GM23338 (cell line): ENCODE measurements at regions not wholly inside any gene's neighbourhood (a gene's known extent, or its start where the extent isn't known, plus 50 kb on each side); places are given as distances from the start of the nearest gene placed in this dataset.

Experiments used
- ATAC-seq: fragments of 200-7000 bp; cut with Tn5 transposase; 3 replicates; pipeline ENCODE4 v1.9.1; 2020
- DNase-seq: peaks from one replicate; pipeline ENCODE4 v3.0.0-alpha.2; 2015; ENCODE audit warnings: low spot score
- H2AFZ ChIP-seq: fragments of 200-600 bp; sonication (generic); 2 replicates; pipeline ENCODE4 v1.8.0; 2016; ENCODE audit warnings: antibody characterized with exemption, mild to moderate bottlenecking, moderate library complexity
- H3F3A ChIP-seq: fragments of 200-600 bp; sonication (generic); replicated peaks from 2 replicates; pipeline ENCODE4 v1.8.0; 2017; ENCODE audit warnings: antibody characterized with exemption, mixed run types, low read depth
- H3K27ac ChIP-seq: fragments of 200-600 bp; sonication (generic); 2 replicates; pipeline ENCODE4 v1.6.1; 2016; ENCODE audit warnings: low read depth
- H3K27me3 ChIP-seq: fragments of 200-600 bp; sonication (generic); 2 replicates; pipeline ENCODE4 v1.8.0; 2016; ENCODE audit warnings: mild to moderate bottlenecking, mixed run types, moderate library complexity; ENCODE audit not compliant: insufficient read depth
- H3K36me3 ChIP-seq: fragments of 200-600 bp; sonication (generic); 2 replicates; pipeline ENCODE4 v1.8.0; 2016; ENCODE audit warnings: mild to moderate bottlenecking; ENCODE audit not compliant: insufficient read depth
- H3K4me1 ChIP-seq: fragments of 200-600 bp; sonication (generic); 2 replicates; pipeline ENCODE4 v1.8.0; 2016; ENCODE audit warnings: mild to moderate bottlenecking, moderate library complexity; ENCODE audit not compliant: insufficient read depth
- H3K4me2 ChIP-seq: fragments of 200-600 bp; sonication (generic); 2 replicates; pipeline ENCODE4 v1.7.1; 2017; ENCODE audit warnings: mixed run types
- H3K4me3 ChIP-seq: fragments of 200-600 bp; sonication (generic); 2 replicates; pipeline ENCODE4 v1.6.1; 2016; ENCODE audit warnings: mixed run types
- H3K79me2 ChIP-seq: fragments of 200-600 bp; sonication (generic); replicated peaks from 2 replicates; pipeline ENCODE4 v1.8.0; 2017; ENCODE audit warnings: mild to moderate bottlenecking; ENCODE audit not compliant: insufficient read depth
- H3K9me2 ChIP-seq: fragments of 200-600 bp; sonication (generic); 2 replicates; pipeline ENCODE4 v1.8.0; 2017; ENCODE audit not compliant: insufficient read depth
- H4K20me1 ChIP-seq: fragments of 200-600 bp; sonication (generic); replicated peaks from 2 replicates; pipeline ENCODE4 v1.8.0; 2017; ENCODE audit warnings: mild to moderate bottlenecking; ENCODE audit not compliant: insufficient read depth
- H3K27ac Mint-ChIP-seq: 2 replicates; pipeline ENCODE4 v1.8.0; 2020; ENCODE audit warnings: inconsistent platforms, mild to moderate bottlenecking, moderate library complexity, mixed read lengths
- H3K27me3 Mint-ChIP-seq: 3 replicates; pipeline ENCODE4 v1.8.0; 2022; ENCODE audit warnings: low read depth, mild to moderate bottlenecking, moderate library complexity, mixed read lengths, inconsistent platforms; ENCODE audit not compliant: insufficient read depth, poor library complexity
- H3K36me3 Mint-ChIP-seq: 3 replicates; pipeline ENCODE4 v1.8.0; 2021; ENCODE audit warnings: low read depth, mild to moderate bottlenecking, inconsistent platforms, moderate library complexity, mixed read lengths
- H3K4me1 Mint-ChIP-seq: 3 replicates; pipeline ENCODE4 v1.8.0; 2020; ENCODE audit warnings: mild to moderate bottlenecking, inconsistent platforms, mixed read lengths
- H3K4me3 Mint-ChIP-seq: 3 replicates; pipeline ENCODE4 v1.8.0; 2021; ENCODE audit warnings: moderate library complexity, mild to moderate bottlenecking, inconsistent platforms, mixed read lengths
- H3K9me3 Mint-ChIP-seq: 3 replicates; pipeline ENCODE4 v1.8.0; 2020; ENCODE audit warnings: moderate library complexity, mild to moderate bottlenecking, inconsistent platforms, mixed read lengths
- CREB1 ChIP-seq: fragments of 250-450 bp; sonication (Bioruptor Pico); IDR thresholded peaks from 2 replicates; pipeline ENCODE4 v1.5.0; 2020; ENCODE audit warnings: low read depth, mild to moderate bottlenecking, moderate library complexity
- EZH2 ChIP-seq: fragments of 200-600 bp; sonication (generic); IDR thresholded peaks from one replicate; pipeline ENCODE4 v1.8.0; 2017; ENCODE audit warnings: antibody characterized with exemption, mild to moderate bottlenecking, low read depth; ENCODE audit not compliant: unreplicated experiment
- EZH2phosphoT487 ChIP-seq: fragments of 200-600 bp; sonication (generic); IDR thresholded peaks from one replicate; pipeline ENCODE4 v1.8.1; 2018; ENCODE audit warnings: antibody characterized with exemption; ENCODE audit not compliant: unreplicated experiment
- JUNB ChIP-seq: IDR thresholded peaks from one replicate; pipeline ENCODE4 v1.6.1; 2016; ENCODE audit warnings: antibody characterized with exemption; ENCODE audit not compliant: unreplicated experiment
- NANOG ChIP-seq: IDR thresholded peaks from 2 replicates; pipeline ENCODE4 v1.6.1; 2016; ENCODE audit warnings: antibody characterized with exemption, borderline replicate concordance
- ZNF114 ChIP-seq: fragments of 250-450 bp; sonication (Bioruptor Pico); IDR thresholded peaks from 2 replicates; pipeline ENCODE4 v1.5.0; 2020; ENCODE audit warnings: mild to moderate bottlenecking, moderate library complexity
- TF ChIP-seq, protein P1 (sequence below), 2 experiments: fragments of 200-600 bp in 1 of 2; sonication (generic) in 1 of 2; conservative IDR thresholded peaks; 2 replicates each; pipeline versions ENCODE4 v1.5.1 to v1.6.1; 2016 to 2017; ENCODE audit warnings: antibody characterized with exemption in 2 of 2, low read depth in 2 of 2, mild to moderate bottlenecking in 2 of 2, moderate library complexity in 1 of 2
- TF ChIP-seq, protein P2 (sequence below): IDR thresholded peaks from one replicate; pipeline ENCODE4 v1.6.1; 2018; ENCODE audit warnings: antibody characterized with exemption; ENCODE audit not compliant: unreplicated experiment
- TF ChIP-seq, protein P3 (sequence below): fragments of 250-450 bp; sonication (Bioruptor Pico); IDR thresholded peaks from 2 replicates; pipeline ENCODE4 v1.5.0; 2020; ENCODE audit warnings: mild to moderate bottlenecking, moderate library complexity

DNA sequence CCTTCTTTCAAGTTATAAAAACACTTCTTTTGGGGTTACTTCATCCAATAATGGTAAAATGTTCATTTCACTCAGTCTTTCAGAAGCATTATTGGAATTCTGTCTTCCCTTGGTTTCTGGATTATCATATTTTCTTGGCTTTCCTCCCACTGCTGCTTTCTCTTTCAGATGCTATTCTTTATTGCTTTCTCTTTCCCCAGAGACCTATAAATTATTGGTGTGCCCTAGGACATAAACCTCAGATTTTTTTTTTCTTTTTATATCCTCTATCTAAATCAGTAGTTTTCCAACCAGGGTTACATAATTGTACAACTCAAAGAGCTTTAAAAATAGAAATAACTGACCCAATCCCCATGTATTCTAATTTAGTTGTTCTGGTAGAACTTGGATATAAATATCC lies 1005.5 kb downstream of the ARAP2 start (continued):
- TF ChIP-seq CREB1, result no peak

DNA sequence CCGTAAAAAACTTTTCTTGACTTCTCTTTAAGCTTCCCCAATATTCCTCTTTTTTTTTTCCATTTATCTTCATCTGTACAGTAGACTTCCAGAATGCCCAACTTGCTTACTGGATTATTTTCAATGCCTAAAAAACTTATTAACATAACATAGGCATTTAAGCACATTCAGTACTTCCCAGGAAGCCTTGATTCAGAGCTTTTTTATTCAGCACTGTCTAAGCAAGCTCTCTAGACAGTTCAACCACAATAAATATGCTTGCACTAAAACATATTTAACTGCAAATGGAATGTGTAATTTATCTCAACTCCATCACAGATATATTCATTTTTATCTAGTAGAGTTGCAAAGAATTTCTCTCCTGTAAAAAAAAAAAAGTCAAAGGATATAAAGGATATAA lies 997.8 kb downstream of the ARAP2 start:
- H3K4me1 ChIP-seq, result peaks cover 19% of the 10 kb centered on the region
- H3K4me1 Mint-ChIP-seq, result peaks cover 18% of the 10 kb centered on the region
- H3F3A ChIP-seq, result no peaks in the 10 kb centered on the region
- peaks cover 5% of the 10 kb centered on the region; the same call in 2 of the 3 replicates for H3K9me3 Mint-ChIP-seq
- H3K9me2 ChIP-seq, result no peaks in the 10 kb centered on the region
- peak overlapping the region; percentile 34 for H3K27ac Mint-ChIP-seq
- H3K27me3 ChIP-seq, result no peaks in the 10 kb centered on the region
- peak overlapping the region; percentile 28; the same call in 1 of the 2 replicates for H3K4me2 ChIP-seq
- no peak overlapping the region for H3K27ac ChIP-seq
- no peaks in the 10 kb centered on the region for H3K36me3 Mint-ChIP-seq
- H2AFZ ChIP-seq, result no peak overlapping the region
- DNase-seq (peak; percentile 1), ATAC-seq (no peak)
- TF ChIP-seq ZNF114 (CRISPR knock-in tag) (no peak), NANOG (no peak), EZH2 (no peak), JUNB (no peak)
- TF ChIP-seq, protein P1, sequence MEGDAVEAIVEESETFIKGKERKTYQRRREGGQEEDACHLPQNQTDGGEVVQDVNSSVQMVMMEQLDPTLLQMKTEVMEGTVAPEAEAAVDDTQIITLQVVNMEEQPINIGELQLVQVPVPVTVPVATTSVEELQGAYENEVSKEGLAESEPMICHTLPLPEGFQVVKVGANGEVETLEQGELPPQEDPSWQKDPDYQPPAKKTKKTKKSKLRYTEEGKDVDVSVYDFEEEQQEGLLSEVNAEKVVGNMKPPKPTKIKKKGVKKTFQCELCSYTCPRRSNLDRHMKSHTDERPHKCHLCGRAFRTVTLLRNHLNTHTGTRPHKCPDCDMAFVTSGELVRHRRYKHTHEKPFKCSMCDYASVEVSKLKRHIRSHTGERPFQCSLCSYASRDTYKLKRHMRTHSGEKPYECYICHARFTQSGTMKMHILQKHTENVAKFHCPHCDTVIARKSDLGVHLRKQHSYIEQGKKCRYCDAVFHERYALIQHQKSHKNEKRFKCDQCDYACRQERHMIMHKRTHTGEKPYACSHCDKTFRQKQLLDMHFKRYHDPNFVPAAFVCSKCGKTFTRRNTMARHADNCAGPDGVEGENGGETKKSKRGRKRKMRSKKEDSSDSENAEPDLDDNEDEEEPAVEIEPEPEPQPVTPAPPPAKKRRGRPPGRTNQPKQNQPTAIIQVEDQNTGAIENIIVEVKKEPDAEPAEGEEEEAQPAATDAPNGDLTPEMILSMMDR (conservative IDR thresholded peaks at IDR 0.05; ENCODE audit: low read depth in 2 of 2), result no peak
- TF ChIP-seq, protein P2, sequence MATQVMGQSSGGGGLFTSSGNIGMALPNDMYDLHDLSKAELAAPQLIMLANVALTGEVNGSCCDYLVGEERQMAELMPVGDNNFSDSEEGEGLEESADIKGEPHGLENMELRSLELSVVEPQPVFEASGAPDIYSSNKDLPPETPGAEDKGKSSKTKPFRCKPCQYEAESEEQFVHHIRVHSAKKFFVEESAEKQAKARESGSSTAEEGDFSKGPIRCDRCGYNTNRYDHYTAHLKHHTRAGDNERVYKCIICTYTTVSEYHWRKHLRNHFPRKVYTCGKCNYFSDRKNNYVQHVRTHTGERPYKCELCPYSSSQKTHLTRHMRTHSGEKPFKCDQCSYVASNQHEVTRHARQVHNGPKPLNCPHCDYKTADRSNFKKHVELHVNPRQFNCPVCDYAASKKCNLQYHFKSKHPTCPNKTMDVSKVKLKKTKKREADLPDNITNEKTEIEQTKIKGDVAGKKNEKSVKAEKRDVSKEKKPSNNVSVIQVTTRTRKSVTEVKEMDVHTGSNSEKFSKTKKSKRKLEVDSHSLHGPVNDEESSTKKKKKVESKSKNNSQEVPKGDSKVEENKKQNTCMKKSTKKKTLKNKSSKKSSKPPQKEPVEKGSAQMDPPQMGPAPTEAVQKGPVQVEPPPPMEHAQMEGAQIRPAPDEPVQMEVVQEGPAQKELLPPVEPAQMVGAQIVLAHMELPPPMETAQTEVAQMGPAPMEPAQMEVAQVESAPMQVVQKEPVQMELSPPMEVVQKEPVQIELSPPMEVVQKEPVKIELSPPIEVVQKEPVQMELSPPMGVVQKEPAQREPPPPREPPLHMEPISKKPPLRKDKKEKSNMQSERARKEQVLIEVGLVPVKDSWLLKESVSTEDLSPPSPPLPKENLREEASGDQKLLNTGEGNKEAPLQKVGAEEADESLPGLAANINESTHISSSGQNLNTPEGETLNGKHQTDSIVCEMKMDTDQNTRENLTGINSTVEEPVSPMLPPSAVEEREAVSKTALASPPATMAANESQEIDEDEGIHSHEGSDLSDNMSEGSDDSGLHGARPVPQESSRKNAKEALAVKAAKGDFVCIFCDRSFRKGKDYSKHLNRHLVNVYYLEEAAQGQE, result no peak
- H3K4me3 Mint-ChIP-seq, result no peak overlapping the region
- H4K20me1 ChIP-seq, result no peaks in the 10 kb centered on the region
- no peaks in the 10 kb centered on the region for H3K79me2 ChIP-seq
- no peak overlapping the region for H3K4me3 ChIP-seq
- H3K27me3 Mint-ChIP-seq, result peaks cover 2% of the 10 kb centered on the region
- H3K36me3 ChIP-seq, result no peaks in the 10 kb centered on the region

DNA sequence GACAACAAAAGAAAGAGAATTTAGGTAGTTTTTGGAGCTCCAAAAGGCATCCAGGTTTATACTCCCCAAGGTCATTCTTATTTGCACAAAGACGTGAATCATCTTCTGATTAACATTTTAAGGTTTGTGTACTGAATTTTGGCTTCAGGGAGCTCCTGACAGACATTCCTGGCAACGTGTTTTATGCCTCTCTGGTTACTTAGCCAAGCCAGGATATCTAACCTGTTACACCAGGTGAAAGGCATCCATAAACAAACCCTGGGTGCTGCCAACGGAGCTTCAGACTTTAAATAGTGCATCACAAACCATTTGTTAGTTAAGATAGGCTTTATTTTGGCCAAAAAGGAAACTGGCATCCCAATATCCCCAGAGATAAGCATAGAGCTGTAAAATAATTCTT lies 997.3 kb downstream of the ARAP2 start:
- H3K9me3 Mint-ChIP-seq, result peaks cover 5% of the 10 kb centered on the region; the same call in 2 of the 3 replicates
- H3F3A ChIP-seq, result no peaks in the 10 kb centered on the region
- H3K4me1 Mint-ChIP-seq, result peaks cover 18% of the 10 kb centered on the region
- peak; percentile 26 for DNase-seq
- H3K9me2 ChIP-seq, result no peaks in the 10 kb centered on the region
- peaks cover 2% of the 10 kb centered on the region for H3K27me3 Mint-ChIP-seq
- H3K4me3 Mint-ChIP-seq, result no peak overlapping the region
- no peak overlapping the region for H3K4me3 ChIP-seq
- peaks cover 19% of the 10 kb centered on the region for H3K4me1 ChIP-seq
- H3K36me3 ChIP-seq, result no peaks in the 10 kb centered on the region
- ATAC-seq, result peak; percentile 59
- H3K27ac ChIP-seq, result no peak overlapping the region
- no peak overlapping the region for H2AFZ ChIP-seq
- no peaks in the 10 kb centered on the region for H3K36me3 Mint-ChIP-seq
- H3K27ac Mint-ChIP-seq, result peak overlapping the region; percentile 34
- no peaks in the 10 kb centered on the region for H4K20me1 ChIP-seq
- no peaks in the 10 kb centered on the region for H3K27me3 ChIP-seq
- H3K79me2 ChIP-seq, result no peaks in the 10 kb centered on the region
- H3K4me2 ChIP-seq, result peak overlapping the region; percentile 28; the same call in 1 of the 2 replicates
- TF ChIP-seq, protein P3, sequence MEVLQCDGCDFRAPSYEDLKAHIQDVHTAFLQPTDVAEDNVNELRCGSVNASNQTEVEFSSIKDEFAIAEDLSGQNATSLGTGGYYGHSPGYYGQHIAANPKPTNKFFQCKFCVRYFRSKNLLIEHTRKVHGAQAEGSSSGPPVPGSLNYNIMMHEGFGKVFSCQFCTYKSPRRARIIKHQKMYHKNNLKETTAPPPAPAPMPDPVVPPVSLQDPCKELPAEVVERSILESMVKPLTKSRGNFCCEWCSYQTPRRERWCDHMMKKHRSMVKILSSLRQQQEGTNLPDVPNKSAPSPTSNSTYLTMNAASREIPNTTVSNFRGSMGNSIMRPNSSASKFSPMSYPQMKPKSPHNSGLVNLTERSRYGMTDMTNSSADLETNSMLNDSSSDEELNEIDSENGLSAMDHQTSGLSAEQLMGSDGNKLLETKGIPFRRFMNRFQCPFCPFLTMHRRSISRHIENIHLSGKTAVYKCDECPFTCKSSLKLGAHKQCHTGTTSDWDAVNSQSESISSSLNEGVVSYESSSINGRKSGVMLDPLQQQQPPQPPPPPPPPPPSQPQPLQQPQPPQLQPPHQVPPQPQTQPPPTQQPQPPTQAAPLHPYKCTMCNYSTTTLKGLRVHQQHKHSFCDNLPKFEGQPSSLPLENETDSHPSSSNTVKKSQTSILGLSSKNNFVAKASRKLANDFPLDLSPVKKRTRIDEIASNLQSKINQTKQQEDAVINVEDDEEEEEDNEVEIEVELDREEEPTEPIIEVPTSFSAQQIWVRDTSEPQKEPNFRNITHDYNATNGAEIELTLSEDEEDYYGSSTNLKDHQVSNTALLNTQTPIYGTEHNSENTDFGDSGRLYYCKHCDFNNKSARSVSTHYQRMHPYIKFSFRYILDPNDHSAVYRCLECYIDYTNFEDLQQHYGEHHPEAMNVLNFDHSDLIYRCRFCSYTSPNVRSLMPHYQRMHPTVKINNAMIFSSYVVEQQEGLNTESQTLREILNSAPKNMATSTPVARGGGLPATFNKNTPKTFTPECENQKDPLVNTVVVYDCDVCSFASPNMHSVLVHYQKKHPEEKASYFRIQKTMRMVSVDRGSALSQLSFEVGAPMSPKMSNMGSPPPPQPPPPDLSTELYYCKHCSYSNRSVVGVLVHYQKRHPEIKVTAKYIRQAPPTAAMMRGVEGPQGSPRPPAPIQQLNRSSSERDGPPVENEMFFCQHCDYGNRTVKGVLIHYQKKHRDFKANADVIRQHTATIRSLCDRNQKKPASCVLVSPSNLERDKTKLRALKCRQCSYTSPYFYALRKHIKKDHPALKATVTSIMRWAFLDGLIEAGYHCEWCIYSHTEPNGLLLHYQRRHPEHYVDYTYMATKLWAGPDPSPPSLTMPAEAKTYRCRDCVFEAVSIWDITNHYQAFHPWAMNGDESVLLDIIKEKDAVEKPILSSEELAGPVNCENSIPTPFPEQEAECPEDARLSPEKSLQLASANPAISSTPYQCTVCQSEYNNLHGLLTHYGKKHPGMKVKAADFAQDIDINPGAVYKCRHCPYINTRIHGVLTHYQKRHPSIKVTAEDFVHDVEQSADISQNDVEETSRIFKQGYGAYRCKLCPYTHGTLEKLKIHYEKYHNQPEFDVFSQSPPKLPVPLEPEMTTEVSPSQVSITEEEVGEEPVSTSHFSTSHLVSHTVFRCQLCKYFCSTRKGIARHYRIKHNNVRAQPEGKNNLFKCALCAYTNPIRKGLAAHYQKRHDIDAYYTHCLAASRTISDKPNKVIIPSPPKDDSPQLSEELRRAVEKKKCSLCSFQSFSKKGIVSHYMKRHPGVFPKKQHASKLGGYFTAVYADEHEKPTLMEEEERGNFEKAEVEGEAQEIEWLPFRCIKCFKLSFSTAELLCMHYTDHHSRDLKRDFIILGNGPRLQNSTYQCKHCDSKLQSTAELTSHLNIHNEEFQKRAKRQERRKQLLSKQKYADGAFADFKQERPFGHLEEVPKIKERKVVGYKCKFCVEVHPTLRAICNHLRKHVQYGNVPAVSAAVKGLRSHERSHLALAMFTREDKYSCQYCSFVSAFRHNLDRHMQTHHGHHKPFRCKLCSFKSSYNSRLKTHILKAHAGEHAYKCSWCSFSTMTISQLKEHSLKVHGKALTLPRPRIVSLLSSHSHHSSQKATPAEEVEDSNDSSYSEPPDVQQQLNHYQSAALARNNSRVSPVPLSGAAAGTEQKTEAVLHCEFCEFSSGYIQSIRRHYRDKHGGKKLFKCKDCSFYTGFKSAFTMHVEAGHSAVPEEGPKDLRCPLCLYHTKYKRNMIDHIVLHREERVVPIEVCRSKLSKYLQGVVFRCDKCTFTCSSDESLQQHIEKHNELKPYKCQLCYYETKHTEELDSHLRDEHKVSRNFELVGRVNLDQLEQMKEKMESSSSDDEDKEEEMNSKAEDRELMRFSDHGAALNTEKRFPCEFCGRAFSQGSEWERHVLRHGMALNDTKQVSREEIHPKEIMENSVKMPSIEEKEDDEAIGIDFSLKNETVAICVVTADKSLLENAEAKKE (CRISPR knock-in tag), result no peak
- TF ChIP-seq CREB1 (no peak), ZNF114 (CRISPR knock-in tag) (no peak), EZH2phosphoT487 (no peak)
